Mesodermal cell (in vitro differentiated cells): ENCODE measurements at regions not wholly inside any gene's neighbourhood (a gene's known extent, or its start where the extent isn't known, plus 50 kb on each side); places are given as distances from the start of the nearest gene placed in this dataset.

Source experiments
- H3K27ac ChIP-seq: 2 replicates; pipeline ENCODE4 v1.7.0; 2013; ENCODE audit warnings: mild to moderate bottlenecking, low read depth, low read length, moderate library complexity; ENCODE audit not compliant: severe bottlenecking
- H3K36me3 ChIP-seq: 2 replicates; pipeline ENCODE4 v1.7.1; 2013; ENCODE audit warnings: mild to moderate bottlenecking, low read length, moderate library complexity; ENCODE audit not compliant: control insufficient read depth, insufficient read depth
- H3K4me1 ChIP-seq: one replicate; pipeline ENCODE4 v1.7.1; 2013; ENCODE audit warnings: mild to moderate bottlenecking, low read length; ENCODE audit not compliant: insufficient read depth, control insufficient read depth, poor library complexity, severe bottlenecking
- H3K4me3 ChIP-seq: 2 replicates; pipeline ENCODE4 v1.7.0; 2013; ENCODE audit warnings: low read length, control low read depth, mild to moderate bottlenecking; ENCODE audit not compliant: insufficient read depth, poor library complexity, severe bottlenecking; ENCODE audit errors: extremely low read depth
- H3K9me3 ChIP-seq: 2 replicates; pipeline ENCODE4 v1.7.1; 2013; ENCODE audit warnings: mild to moderate bottlenecking, low read length, moderate library complexity; ENCODE audit not compliant: control insufficient read depth
- WGBS, 2 experiments: methylation state at CpG; one replicate each; pipeline ENCODE4 v1.1.5; 2013; ENCODE audit warnings: missing lambda C conversion rate in 2 of 2; ENCODE audit not compliant: insufficient coverage in 2 of 2; 5-methylcytosine and 5-hydroxymethylcytosine counted together

- Histone ChIP-seq H3K36me3 (no peaks in the 10 kb centered on the region), H3K4me3 (no peak overlapping the region), H3K4me1 (no peaks in the 10 kb centered on the region), H3K27ac (no peak overlapping the region), H3K9me3 (no peaks in the 10 kb centered on the region)
- WGBS, 2 experiments: no CpG with 5 or more reads among the region's 2 CpGs
Measured at GRCh38 chr2:40773291-40773690, 321.4 kb upstream of the SLC8A1 start.

GRCh38 chr2:40783704-40784103, 331.8 kb upstream of the SLC8A1 start:
- no peak overlapping the region for H3K27ac ChIP-seq
- no peaks in the 10 kb centered on the region for H3K4me1 ChIP-seq
- H3K9me3 ChIP-seq: no peaks in the 10 kb centered on the region
- no peak overlapping the region for H3K4me3 ChIP-seq
- WGBS, 2 experiments: 100% methylated on average over 1 of the region's 3 CpGs
- H3K36me3 ChIP-seq: no peaks in the 10 kb centered on the region

GRCh38 chr2:40786636-40787035, 334.7 kb upstream of the SLC8A1 start:
- H3K4me1 ChIP-seq: no peaks in the 10 kb centered on the region
- no peaks in the 10 kb centered on the region for H3K36me3 ChIP-seq
- H3K4me3 ChIP-seq: no peak overlapping the region
- no peak overlapping the region for H3K27ac ChIP-seq
- no peaks in the 10 kb centered on the region for H3K9me3 ChIP-seq
- WGBS, 2 experiments: no CpG with 5 or more reads among the region's 1 CpG

- Histone ChIP-seq H3K4me1 (no peaks in the 10 kb centered on the region), H3K36me3 (no peaks in the 10 kb centered on the region), H3K4me3 (no peak overlapping the region), H3K9me3 (no peaks in the 10 kb centered on the region), H3K27ac (no peak overlapping the region)
- WGBS, 2 experiments: 50 to 56% methylated on average over 1 of the region's 2 CpGs
Measured at GRCh38 chr2:40797120-40797519, 345.2 kb upstream of the SLC8A1 start.

GRCh38 chr2:40803900-40804299, 352.0 kb upstream of the SLC8A1 start:
- Histone ChIP-seq H3K36me3 (no peaks in the 10 kb centered on the region), H3K27ac (no peak overlapping the region), H3K4me1 (no peaks in the 10 kb centered on the region), H3K9me3 (no peaks in the 10 kb centered on the region), H3K4me3 (no peak overlapping the region)
- 71% methylated on average over 1 of the region's 2 CpGs; no CpG with 5 or more reads in 1 of the 2 experiments for WGBS, 2 experiments

GRCh38 chr2:40809156-40809555, 357.3 kb upstream of the SLC8A1 start:
- 74 to 96% methylated on average over 3 to 4 of the region's 10 CpGs for WGBS, 2 experiments
- no peaks in the 10 kb centered on the region for H3K36me3 ChIP-seq
- H3K4me1 ChIP-seq: no peaks in the 10 kb centered on the region
- H3K27ac ChIP-seq: no peak overlapping the region
- no peak overlapping the region for H3K4me3 ChIP-seq
- no peaks in the 10 kb centered on the region for H3K9me3 ChIP-seq

- 78% methylated on average over 1 of the region's 2 CpGs; no CpG with 5 or more reads in 1 of the 2 experiments for WGBS, 2 experiments
Measured at GRCh38 chr2:40814616-40815015, 362.7 kb upstream of the SLC8A1 start.

GRCh38 chr2:40820319-40820718, 368.4 kb upstream of the SLC8A1 start:
- no peaks in the 10 kb centered on the region for H3K9me3 ChIP-seq
- H3K36me3 ChIP-seq: no peaks in the 10 kb centered on the region
- H3K27ac ChIP-seq: no peak overlapping the region
- H3K4me1 ChIP-seq: no peaks in the 10 kb centered on the region
- no peak overlapping the region for H3K4me3 ChIP-seq

More at GRCh38 chr2:40814616-40815015, 362.7 kb upstream of the SLC8A1 start:
- Histone ChIP-seq H3K4me3 (no peak overlapping the region), H3K4me1 (no peaks in the 10 kb centered on the region), H3K36me3 (no peaks in the 10 kb centered on the region), H3K27ac (no peak overlapping the region), H3K9me3 (no peaks in the 10 kb centered on the region)

- no peaks in the 10 kb centered on the region for H3K36me3 ChIP-seq
- 88 to 96% methylated on average over 2 to 3 of the region's 3 CpGs for WGBS, 2 experiments
- H3K27ac ChIP-seq: no peak overlapping the region
- H3K4me3 ChIP-seq: no peak overlapping the region
- H3K9me3 ChIP-seq: no peaks in the 10 kb centered on the region
- no peaks in the 10 kb centered on the region for H3K4me1 ChIP-seq
Measured at GRCh38 chr2:40823478-40823877, 371.6 kb upstream of the SLC8A1 start.

GRCh38 chr2:40824278-40824677, 372.4 kb upstream of the SLC8A1 start:
- no peaks in the 10 kb centered on the region for H3K36me3 ChIP-seq
- no peak overlapping the region for H3K27ac ChIP-seq
- no peaks in the 10 kb centered on the region for H3K9me3 ChIP-seq
- no peak overlapping the region for H3K4me3 ChIP-seq
- H3K4me1 ChIP-seq: no peaks in the 10 kb centered on the region
- 90 to 93% methylated on average over 5 of the region's 5 CpGs for WGBS, 2 experiments

- H3K27ac ChIP-seq: no peak overlapping the region
Measured at GRCh38 chr2:40827392-40827791, 375.5 kb upstream of the SLC8A1 start.

More at GRCh38 chr2:40827392-40827791, 375.5 kb upstream of the SLC8A1 start:
- Histone ChIP-seq H3K4me1 (no peaks in the 10 kb centered on the region), H3K36me3 (no peaks in the 10 kb centered on the region), H3K4me3 (no peak overlapping the region), H3K9me3 (no peaks in the 10 kb centered on the region)
